ENCODE measurements at regions not wholly inside any gene's neighbourhood (a gene's known extent, or its start where the extent isn't known, plus 50 kb on each side); places are given as distances from the start of the nearest gene placed in this dataset.

GRCh38 chr6:44058617-44059358 lies 68.5 kb downstream of the MRPL14 start:
- H3K27ac ChIP-seq (ENCODE audit: low read depth in 1 of 2, low read length in 2 of 2) = peak overlapping the region; percentile 99
- H3K9me3 ChIP-seq (replicated peaks in 1 of 2; ENCODE audit: control insufficient read depth in 1 of 2, insufficient read depth in 1 of 2, low read length in 2 of 2) = no peaks in the 10 kb centered on the region
- DNase-seq = peak; percentile 98 to 100 (median 99)
- H3K27me3 ChIP-seq (ENCODE audit: control insufficient read depth in 2 of 2, insufficient read depth in 2 of 2, low read length in 2 of 2) = no peaks in the 10 kb centered on the region
- peak overlapping the region; percentile 64 for H3K4me2 ChIP-seq (replicated peaks; ENCODE audit: extremely low read depth, low read length, poor library complexity, severe bottlenecking)
- H3K4me1 ChIP-seq (ENCODE audit: control insufficient read depth in 1 of 2, insufficient read depth in 2 of 2, low read length in 2 of 2) = peaks cover 58 to 70% of the 10 kb centered on the region in 2 donors
- Mint-ChIP-seq H3K9me3 (peaks cover 0 to 6% (median 0%) of the 10 kb centered on the region in 7 donors), H3K4me1 (peaks cover 75% of the 10 kb centered on the region), H3K4me3 (peak overlapping the region; percentile 71 to 83), H3K27ac (peak overlapping the region; percentile 99 to 100 (median 100)), H3K27me3 (ENCODE audit: low read depth in 3 of 3) (peaks cover 0 to 10% (median 3%) of the 10 kb centered on the region in 3 donors), H3K36me3 (peaks cover 4% of the 10 kb centered on the region in 2 donors)
- H2AFZ ChIP-seq (ENCODE audit: insufficient read depth, low read depth, low read length, poor library complexity, severe bottlenecking) = no peak overlapping the region
- H4K20me1 ChIP-seq (ENCODE audit: insufficient read depth, low read length) = no peaks in the 10 kb centered on the region
- WGBS (ENCODE audit: insufficient coverage) = 5% methylated on average over 12 of the region's 19 CpGs
- no peaks in the 10 kb centered on the region for H3K79me2 ChIP-seq (ENCODE audit: insufficient read depth, low read length)
- H3K9ac ChIP-seq (ENCODE audit: insufficient read depth, low read length, poor library complexity, severe bottlenecking) = peak overlapping the region; percentile 92
- intact Hi-C loops (cut with micrococcal nuclease) = loop anchor here in 1 of 2 donors (2.0 to 5.0 kb wide), 3 partner anchors 14 to 82 kb away; no protein-coding TSS in a partner anchor
- no peak for TF ChIP-seq CTCF (IDR thresholded peaks at IDR 0.05)
- peak overlapping the region in 2 of 3 experiments; percentile 26 to 34 for H3K4me3 ChIP-seq (replicated peaks in 1 of 3; ENCODE audit: low read depth in 2 of 3, low read length in 3 of 3)
- no peaks in the 10 kb centered on the region for H3K36me3 ChIP-seq (replicated peaks in 1 of 2; ENCODE audit: control insufficient read depth in 1 of 2, insufficient read depth in 2 of 2, low read length in 2 of 2)

GRCh38 chr6:44057931-44058616 lies 69.2 kb downstream of the MRPL14 start:
- Histone ChIP-seq H3K27ac (ENCODE audit: low read depth in 1 of 2, low read length in 2 of 2) (peak overlapping the region; percentile 99), H3K27me3 (ENCODE audit: control insufficient read depth in 2 of 2, insufficient read depth in 2 of 2, low read length in 2 of 2) (no peaks in the 10 kb centered on the region), H3K9me3 (replicated peaks in 1 of 2; ENCODE audit: control insufficient read depth in 1 of 2, insufficient read depth in 1 of 2, low read length in 2 of 2) (no peaks in the 10 kb centered on the region), H3K79me2 (ENCODE audit: insufficient read depth, low read length) (no peaks in the 10 kb centered on the region), H3K4me1 (ENCODE audit: control insufficient read depth in 1 of 2, insufficient read depth in 2 of 2, low read length in 2 of 2) (peaks cover 57 to 69% of the 10 kb centered on the region in 2 donors), H3K36me3 (replicated peaks in 1 of 2; ENCODE audit: control insufficient read depth in 1 of 2, insufficient read depth in 2 of 2, low read length in 2 of 2) (no peaks in the 10 kb centered on the region), H3K4me2 (replicated peaks; ENCODE audit: extremely low read depth, low read length, poor library complexity, severe bottlenecking) (peak overlapping the region; percentile 64), H3K9ac (ENCODE audit: insufficient read depth, low read length, poor library complexity, severe bottlenecking) (peak overlapping the region; percentile 92), H4K20me1 (ENCODE audit: insufficient read depth, low read length) (no peaks in the 10 kb centered on the region), H2AFZ (ENCODE audit: insufficient read depth, low read depth, low read length, poor library complexity, severe bottlenecking) (no peak overlapping the region), H3K4me3 (replicated peaks in 1 of 3; ENCODE audit: low read depth in 2 of 3, low read length in 3 of 3) (peak overlapping the region in 1 of 3 experiments; percentile 45)
- peak overlapping the region; percentile 99 to 100 (median 100) for H3K27ac Mint-ChIP-seq
- 0% methylated on average over 1 of the region's 10 CpGs for WGBS (ENCODE audit: insufficient coverage)
- peaks cover 4% of the 10 kb centered on the region in 2 donors for H3K36me3 Mint-ChIP-seq
- DNase-seq = peak in 1 of 3 donors; percentile 27
- peaks cover 76% of the 10 kb centered on the region for H3K4me1 Mint-ChIP-seq
- H3K4me3 Mint-ChIP-seq = peak overlapping the region; percentile 58 to 64
- H3K9me3 Mint-ChIP-seq = peaks cover 0 to 6% (median 0%) of the 10 kb centered on the region in 7 donors
- TF ChIP-seq CTCF (IDR thresholded peaks at IDR 0.05) = no peak
- H3K27me3 Mint-ChIP-seq (ENCODE audit: low read depth in 3 of 3) = peaks cover 2 to 10% (median 3%) of the 10 kb centered on the region in 3 donors
- intact Hi-C loops (cut with micrococcal nuclease) = loop anchor here in 1 of 2 donors (2.0 to 5.0 kb wide), 3 partner anchors 15 to 81 kb away; no protein-coding TSS in a partner anchor

Data from CD14-positive monocyte (primary cell).